Loucy (cell line): ENCODE measurements at regions not wholly inside any gene's neighbourhood (a gene's known extent, or its start where the extent isn't known, plus 50 kb on each side); places are given as distances from the start of the nearest gene placed in this dataset.

Experiments used
- EZH2phosphoT487 ChIP-seq: fragments of 200-600 bp; IDR thresholded peaks from 2 replicates; pipeline ENCODE4 v1.6.1; 2018; ENCODE audit warnings: antibody characterized with exemption, mild to moderate bottlenecking, moderate library complexity, borderline replicate concordance
- TF ChIP-seq, protein P1 (sequence below): fragments of 200-600 bp; sonication (generic); conservative IDR thresholded peaks from 2 replicates; pipeline ENCODE4 v1.5.1; 2014; ENCODE audit warnings: mild to moderate bottlenecking, antibody characterized with exemption, low read length

DNA sequence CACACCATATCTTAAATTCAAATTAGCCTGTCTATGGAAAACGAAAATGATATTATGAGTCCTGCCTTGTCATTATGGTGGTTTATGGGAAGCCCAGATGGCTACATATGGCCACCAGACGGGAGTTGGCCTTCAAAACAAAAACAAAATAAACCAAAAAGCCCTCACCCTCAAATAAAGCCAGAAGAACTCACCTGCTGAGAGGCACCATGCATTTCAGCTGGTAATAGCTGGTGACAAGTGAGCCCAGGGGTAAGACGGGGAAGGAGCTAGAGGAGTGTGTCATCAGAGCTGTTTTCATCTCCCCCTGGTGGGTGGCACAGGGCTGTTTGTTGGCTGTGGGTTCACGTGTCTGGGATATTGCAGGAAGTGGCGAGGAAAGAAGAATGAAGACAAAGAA lies 152.9 kb downstream of the EFNB2 start:
- TF ChIP-seq, protein P1, sequence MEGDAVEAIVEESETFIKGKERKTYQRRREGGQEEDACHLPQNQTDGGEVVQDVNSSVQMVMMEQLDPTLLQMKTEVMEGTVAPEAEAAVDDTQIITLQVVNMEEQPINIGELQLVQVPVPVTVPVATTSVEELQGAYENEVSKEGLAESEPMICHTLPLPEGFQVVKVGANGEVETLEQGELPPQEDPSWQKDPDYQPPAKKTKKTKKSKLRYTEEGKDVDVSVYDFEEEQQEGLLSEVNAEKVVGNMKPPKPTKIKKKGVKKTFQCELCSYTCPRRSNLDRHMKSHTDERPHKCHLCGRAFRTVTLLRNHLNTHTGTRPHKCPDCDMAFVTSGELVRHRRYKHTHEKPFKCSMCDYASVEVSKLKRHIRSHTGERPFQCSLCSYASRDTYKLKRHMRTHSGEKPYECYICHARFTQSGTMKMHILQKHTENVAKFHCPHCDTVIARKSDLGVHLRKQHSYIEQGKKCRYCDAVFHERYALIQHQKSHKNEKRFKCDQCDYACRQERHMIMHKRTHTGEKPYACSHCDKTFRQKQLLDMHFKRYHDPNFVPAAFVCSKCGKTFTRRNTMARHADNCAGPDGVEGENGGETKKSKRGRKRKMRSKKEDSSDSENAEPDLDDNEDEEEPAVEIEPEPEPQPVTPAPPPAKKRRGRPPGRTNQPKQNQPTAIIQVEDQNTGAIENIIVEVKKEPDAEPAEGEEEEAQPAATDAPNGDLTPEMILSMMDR, result no peak
- TF ChIP-seq EZH2phosphoT487, result no peak
